H1 (cell line): ENCODE measurements at regions not wholly inside any gene's neighbourhood (a gene's known extent, or its start where the extent isn't known, plus 50 kb on each side); places are given as distances from the start of the nearest gene placed in this dataset.
"Not testable (repeated sequence)": the region's sequence is repeated elsewhere in the genome, so short reads cannot be mapped to it uniquely, and the experiment has no call there.

Experiments
- CTCF ChIA-PET: fragments of 300-600 bp; sonication (Branson Sonifier 250); formaldehyde crosslinking; loops from one replicate; lab custom pipeline; 2021; ENCODE audit not compliant: partially characterized antibody; lab: Charles Lee
- POLR2A ChIA-PET: fragments of 300-600 bp; sonication (Branson Sonifier 250); formaldehyde crosslinking; loops from one replicate; lab custom pipeline; 2021; ENCODE audit warnings: inconsistent platforms; ENCODE audit not compliant: partially characterized antibody; lab: Charles Lee
- DNase-seq, 2 experiments: peaks; one replicate each; pipeline versions ENCODE4 v3.0.0 to v3.0.0-alpha.2; 2010 to 2022; ENCODE audit warnings: low spot score in 2 of 2, low read depth in 1 of 2, mixed read lengths in 1 of 2
- FAIRE-seq: peaks from 2 replicates; lab custom pipeline; 2011; peaks lifted over from hg19 to GRCh38; lab: Jason Lieb, UNC
- H2AFZ ChIP-seq: 2 replicates; pipeline ENCODE4 v1.8.1; 2012; ENCODE audit warnings: low read length, inconsistent platforms
- H2AK5ac ChIP-seq: 2 replicates; pipeline ENCODE4 v1.6.1; 2013; ENCODE audit warnings: low read depth, low read length
- H2BK120ac ChIP-seq: replicated peaks from 2 replicates; pipeline ENCODE3; 2013; ENCODE audit warnings: low read depth, low read length, inconsistent platforms
- H2BK12ac ChIP-seq: 2 replicates; pipeline ENCODE4 v1.6.1; 2013; ENCODE audit warnings: low read depth, low read length
- H2BK15ac ChIP-seq: 2 replicates; pipeline ENCODE4 v1.6.1; 2013; ENCODE audit warnings: low read length
- H2BK20ac ChIP-seq: 2 replicates; pipeline ENCODE4 v1.6.1; 2013; ENCODE audit warnings: low read length
- H2BK5ac ChIP-seq: 2 replicates; pipeline ENCODE4 v1.6.1; 2013; ENCODE audit warnings: low read depth, low read length
- H3K14ac ChIP-seq: 2 replicates; pipeline ENCODE4 v1.6.1; 2013; ENCODE audit warnings: inconsistent platforms; ENCODE audit not compliant: insufficient read length
- H3K18ac ChIP-seq: 2 replicates; pipeline ENCODE4 v1.6.1; 2013; ENCODE audit warnings: low read length; ENCODE audit errors: extremely low read depth
- H3K23ac ChIP-seq: 2 replicates; pipeline ENCODE4 v1.6.1; 2013; ENCODE audit warnings: inconsistent platforms; ENCODE audit not compliant: insufficient read length
- H3K23me2 ChIP-seq: 2 replicates; pipeline ENCODE4 v1.6.1; 2013; ENCODE audit warnings: low read depth, low read length
- H3K27ac ChIP-seq: 2 replicates; pipeline ENCODE4 v1.6.1; 2011; ENCODE audit warnings: low read depth, low read length, inconsistent platforms
- H3K27me3 ChIP-seq, 4 experiments: replicated peaks in 1 of 4; 1 replicate in 1 of 4; 2 replicates in 3 of 4; pipeline versions ENCODE4 v1.6.1 to v1.8.1; 2011 to 2013; ENCODE audit warnings: low read length in 3 of 4, mild to moderate bottlenecking in 3 of 4, inconsistent platforms in 2 of 4, mixed read lengths in 2 of 4, moderate library complexity in 1 of 4; ENCODE audit not compliant: control insufficient read depth in 3 of 4, insufficient read depth in 3 of 4; ENCODE audit errors: extremely low read depth in 1 of 4
- H3K36me3 ChIP-seq, 4 experiments: 2 replicates each; pipeline versions ENCODE4 v1.6.1 to v1.8.1; 2011 to 2013; ENCODE audit warnings: mild to moderate bottlenecking in 4 of 4, low read length in 3 of 4, moderate library complexity in 2 of 4, control low read depth in 1 of 4, inconsistent platforms in 1 of 4; ENCODE audit not compliant: insufficient read depth in 4 of 4, control insufficient read depth in 2 of 4
- H3K4ac ChIP-seq: replicated peaks from 2 replicates; pipeline ENCODE3; 2013; ENCODE audit warnings: low read length, low read depth, mixed read lengths, inconsistent platforms; ENCODE audit not compliant: insufficient read length
- H3K4me1 ChIP-seq, 4 experiments: replicated peaks in 1 of 4; 1 replicate in 1 of 4; 2 replicates in 3 of 4; pipeline versions ENCODE4 v1.6.1 to v1.8.1; 2011 to 2013; ENCODE audit warnings: low read length in 3 of 4, inconsistent platforms in 2 of 4, mixed read lengths in 1 of 4; ENCODE audit not compliant: insufficient read depth in 4 of 4, control insufficient read depth in 3 of 4
- H3K4me2 ChIP-seq, 2 experiments: 2 replicates each; pipeline versions ENCODE4 v1.6.1 to v1.8.1; 2011 to 2013; ENCODE audit warnings: low read depth in 2 of 2, low read length in 2 of 2, control low read depth in 1 of 2, inconsistent platforms in 1 of 2, mild to moderate bottlenecking in 1 of 2; ENCODE audit not compliant: insufficient read depth in 1 of 2
- H3K4me3 ChIP-seq, 4 experiments: fragments of 200-600, 300-600 bp in 1 of 4; sonication (generic), shearing (Covaris generic), sonication (Bioruptor Twin) in 1 of 4; 2 replicates each; pipeline versions ENCODE4 v1.5.1 to v1.8.1; 2011 to 2016; ENCODE audit warnings: low read length in 4 of 4, low read depth in 3 of 4, control low read depth in 2 of 4, inconsistent platforms in 2 of 4, mild to moderate bottlenecking in 2 of 4, mixed read lengths in 1 of 4, moderate library complexity in 1 of 4; ENCODE audit not compliant: insufficient read depth in 2 of 4; ENCODE audit errors: extremely low read depth in 1 of 4
- H3K56ac ChIP-seq: replicated peaks from 2 replicates; pipeline ENCODE3; 2013; ENCODE audit warnings: low read depth, mild to moderate bottlenecking, mixed read lengths, low read length, inconsistent platforms; ENCODE audit not compliant: insufficient read length
- H3K79me1 ChIP-seq: 2 replicates; pipeline ENCODE4 v1.6.1; 2013; ENCODE audit warnings: low read depth, low read length, control low read depth
- H3K79me2 ChIP-seq, 2 experiments: 2 replicates each; pipeline versions ENCODE4 v1.6.1 to v1.8.1; 2012 to 2013; ENCODE audit warnings: low read length in 2 of 2, mild to moderate bottlenecking in 2 of 2, inconsistent platforms in 1 of 2; ENCODE audit not compliant: insufficient read depth in 2 of 2, control insufficient read depth in 1 of 2
- H3K9ac ChIP-seq, 4 experiments: replicated peaks in 1 of 4; 1 replicate in 1 of 4; 2 replicates in 3 of 4; pipeline versions ENCODE4 v1.6.1 to v1.8.1; 2011 to 2013; ENCODE audit warnings: low read depth in 3 of 4, low read length in 3 of 4, control low read depth in 2 of 4, mild to moderate bottlenecking in 2 of 4, moderate library complexity in 2 of 4, inconsistent platforms in 1 of 4; ENCODE audit errors: extremely low read depth in 1 of 4
- H3K9me3 ChIP-seq, 2 experiments: 2 replicates each; pipeline versions ENCODE4 v1.6.1 to v1.8.1; 2012 to 2013; ENCODE audit warnings: mild to moderate bottlenecking in 2 of 2, moderate library complexity in 2 of 2, control low read depth in 1 of 2, inconsistent platforms in 1 of 2, low read depth in 1 of 2, low read length in 1 of 2, mixed read lengths in 1 of 2; ENCODE audit not compliant: insufficient read depth in 2 of 2
- H4K20me1 ChIP-seq, 2 experiments: replicated peaks in 1 of 2; 2 replicates each; pipeline versions ENCODE3 to v1.8.1; 2011 to 2013; ENCODE audit warnings: inconsistent platforms in 2 of 2, low read length in 2 of 2, mild to moderate bottlenecking in 1 of 2; ENCODE audit not compliant: insufficient read depth in 2 of 2, control insufficient read depth in 1 of 2
- H4K5ac ChIP-seq: 2 replicates; pipeline ENCODE4 v1.6.1; 2013; ENCODE audit warnings: low read length, low read depth, mixed read lengths, inconsistent platforms; ENCODE audit not compliant: insufficient read length
- H4K8ac ChIP-seq: 2 replicates; pipeline ENCODE4 v1.8.0; 2013; ENCODE audit warnings: mild to moderate bottlenecking, moderate library complexity, low read length, inconsistent platforms; ENCODE audit not compliant: insufficient read depth; ENCODE audit errors: extremely low read depth
- H4K91ac ChIP-seq: replicated peaks from 2 replicates; pipeline ENCODE3; 2013; ENCODE audit warnings: low read length, mixed read lengths, inconsistent platforms; ENCODE audit not compliant: insufficient read length
- WGBS, 2 experiments: shearing (Covaris generic) in 1 of 2; methylation state at CpG; one replicate each; pipeline versions ENCODE4 v1.1.6 to v1.1.7; 2013 to 2015; ENCODE audit warnings: low lambda C conversion rate in 2 of 2, mixed read lengths in 2 of 2, inconsistent platforms in 1 of 2, low coverage in 1 of 2, missing lambda C conversion rate in 1 of 2; ENCODE audit not compliant: insufficient replicate concordance in 2 of 2, insufficient coverage in 1 of 2, insufficient read length in 1 of 2; ENCODE audit errors: extremely low coverage in 1 of 2, missing lambda C conversion rate in 1 of 2; 5-methylcytosine and 5-hydroxymethylcytosine counted together

- H2AK5ac ChIP-seq, H2BK15ac ChIP-seq, H2AFZ ChIP-seq, H3K18ac ChIP-seq, H3K23me2 ChIP-seq, H4K5ac ChIP-seq, H3K79me1 ChIP-seq, H2BK120ac ChIP-seq, H3K23ac ChIP-seq, H3K14ac ChIP-seq, H3K4ac ChIP-seq, H4K8ac ChIP-seq, H3K4me2 ChIP-seq, CTCF ChIA-PET, FAIRE-seq, H3K79me2 ChIP-seq, H2BK12ac ChIP-seq, H3K9me3 ChIP-seq, H4K20me1 ChIP-seq, H3K9ac ChIP-seq, H3K4me1 ChIP-seq, H3K4me3 ChIP-seq, H4K91ac ChIP-seq, H3K27ac ChIP-seq, H3K56ac ChIP-seq, H3K36me3 ChIP-seq, H2BK20ac ChIP-seq, POLR2A ChIA-PET, H2BK5ac ChIP-seq, H3K27me3 ChIP-seq, DNase-seq: not testable (repeated sequence)
- 96% methylated on average over 16 of the region's 45 CpGs; no CpG with 5 or more reads in 1 of the 2 experiments for WGBS, 2 experiments
Measured at GRCh38 chr2:180691186-180691854, 289.1 kb upstream of the UBE2E3 start.
